IMR-90 (cell line): ENCODE measurements at regions not wholly inside any gene's neighbourhood (a gene's known extent, or its start where the extent isn't known, plus 50 kb on each side); places are given as distances from the start of the nearest gene placed in this dataset.

Experiments used
- ATAC-seq: fragments of 200-7000 bp; cut with Tn5 transposase; 2 replicates; pipeline ENCODE4 v1.9.1; 2020; ENCODE audit warnings: low read depth, mild to moderate bottlenecking, moderate library complexity
- BruUV-seq: library from RNA; stranded (reverse); fragments of 400-500 nt; replicated peaks from 2 replicates; lab custom pipeline; 2021; lab: Mats Ljungman, UMichigan
- CTCF ChIA-PET: fragments of 300-600 bp; formaldehyde crosslinking; extraction: SDS; loops from one replicate; lab custom pipeline; 2021; ENCODE audit warnings: antibody characterized with exemption; lab: Yijun Ruan, JAX
- POLR2A ChIA-PET: fragments of 300-600 bp; sonication (Branson Sonifier 250); formaldehyde crosslinking; loops from one replicate; lab custom pipeline; 2022; ENCODE audit warnings: antibody characterized with exemption; ENCODE audit not compliant: unreplicated experiment; lab: Charles Lee
- DNase-seq: peaks from one replicate; pipeline ENCODE4 v3.0.0; 2013
- H2AFZ ChIP-seq: replicated peaks from 2 replicates; pipeline ENCODE3; 2013; ENCODE audit warnings: low read length, mild to moderate bottlenecking; ENCODE audit not compliant: poor library complexity
- H2AK5ac ChIP-seq: 2 replicates; pipeline ENCODE4 v1.6.1; 2013; ENCODE audit warnings: low read depth, low read length, inconsistent platforms
- H2AK9ac ChIP-seq: replicated peaks from 2 replicates; pipeline ENCODE3; 2013; ENCODE audit warnings: mild to moderate bottlenecking, low read depth, low read length, moderate library complexity; ENCODE audit not compliant: poor library complexity
- H2BK120ac ChIP-seq: 2 replicates; pipeline ENCODE4 v1.6.1; 2013; ENCODE audit warnings: low read depth, low read length, inconsistent platforms
- H2BK15ac ChIP-seq: 3 replicates; pipeline ENCODE4 v1.6.1; 2013; ENCODE audit warnings: low read depth, low read length, inconsistent platforms
- H2BK20ac ChIP-seq: 2 replicates; pipeline ENCODE4 v1.6.1; 2013; ENCODE audit warnings: low read depth, mild to moderate bottlenecking, inconsistent platforms, low read length, moderate library complexity
- H2BK5ac ChIP-seq: 2 replicates; pipeline ENCODE4 v1.6.1; 2013; ENCODE audit warnings: mild to moderate bottlenecking, low read depth, low read length, inconsistent platforms; ENCODE audit not compliant: poor library complexity, severe bottlenecking
- H3K14ac ChIP-seq: replicated peaks from 2 replicates; pipeline ENCODE4 v1.6.1; 2013; ENCODE audit warnings: low read depth, low read length, inconsistent platforms
- H3K18ac ChIP-seq: 2 replicates; pipeline ENCODE4 v1.6.1; 2013; ENCODE audit warnings: low read depth, low read length, control low read depth
- H3K23ac ChIP-seq: 2 replicates; pipeline ENCODE4 v1.6.1; 2013; ENCODE audit warnings: low read depth, low read length, inconsistent platforms
- H3K27ac ChIP-seq: 2 replicates; pipeline ENCODE4 v1.5.1; 2013; ENCODE audit warnings: mild to moderate bottlenecking, control low read depth, low read length; ENCODE audit not compliant: insufficient read depth
- H3K27me3 ChIP-seq: 2 replicates; pipeline ENCODE4 v1.6.1; 2013; ENCODE audit warnings: low read length; ENCODE audit not compliant: control insufficient read depth, insufficient read depth
- H3K36me3 ChIP-seq: 2 replicates; pipeline ENCODE4 v1.6.1; 2013; ENCODE audit warnings: low read length, mixed read lengths; ENCODE audit not compliant: control insufficient read depth, insufficient read depth
- H3K4ac ChIP-seq: 2 replicates; pipeline ENCODE4 v1.6.1; 2013; ENCODE audit warnings: low read depth, low read length, inconsistent platforms
- H3K4me1 ChIP-seq: 2 replicates; pipeline ENCODE4 v1.6.1; 2013; ENCODE audit warnings: low read length, mixed read lengths; ENCODE audit not compliant: control insufficient read depth, insufficient read depth
- H3K4me2 ChIP-seq: 2 replicates; pipeline ENCODE4 v1.6.1; 2013; ENCODE audit warnings: low read depth, mild to moderate bottlenecking, control low read depth, low read length, moderate library complexity
- H3K4me3 ChIP-seq: 2 replicates; pipeline ENCODE4 v1.5.1; 2013; ENCODE audit warnings: low read depth, mild to moderate bottlenecking, control low read depth, low read length, moderate library complexity; ENCODE audit not compliant: insufficient read depth
- H3K56ac ChIP-seq: 2 replicates; pipeline ENCODE4 v1.6.1; 2013; ENCODE audit warnings: low read length, inconsistent platforms; ENCODE audit not compliant: insufficient read depth; ENCODE audit errors: extremely low read depth
- H3K79me1 ChIP-seq, 2 experiments: 2 replicates each; pipeline ENCODE4 v1.6.1; 2013; ENCODE audit warnings: low read length in 2 of 2, inconsistent platforms in 1 of 2, low read depth in 1 of 2
- H3K9ac ChIP-seq: 2 replicates; pipeline ENCODE4 v1.6.1; 2013; ENCODE audit warnings: low read depth, low read length, control low read depth
- H3K9me1 ChIP-seq: 2 replicates; pipeline ENCODE4 v1.6.1; 2013; ENCODE audit warnings: low read length, inconsistent platforms; ENCODE audit not compliant: insufficient read depth
- H3K9me3 ChIP-seq: 2 replicates; pipeline ENCODE4 v1.6.1; 2013; ENCODE audit warnings: low read length; ENCODE audit not compliant: control insufficient read depth, insufficient read depth
- H4K20me1 ChIP-seq: 2 replicates; pipeline ENCODE4 v1.6.1; 2013; ENCODE audit warnings: low read length, inconsistent platforms; ENCODE audit not compliant: insufficient read depth
- H4K5ac ChIP-seq: 2 replicates; pipeline ENCODE4 v1.6.1; 2013; ENCODE audit warnings: mild to moderate bottlenecking, low read depth, low read length, control low read depth
- H4K8ac ChIP-seq, 2 experiments: 2 replicates each; pipeline ENCODE4 v1.6.1; 2013; ENCODE audit warnings: low read depth in 2 of 2, low read length in 2 of 2, control low read depth in 1 of 2, inconsistent platforms in 1 of 2
- H4K91ac ChIP-seq: 2 replicates; pipeline ENCODE4 v1.6.1; 2013; ENCODE audit warnings: low read depth, low read length, inconsistent platforms; ENCODE audit not compliant: insufficient read depth
- BHLHE40 ChIP-seq: fragments of 150-350 bp; IDR thresholded peaks from 2 replicates; pipeline ENCODE4 v1.6.1; 2016; ENCODE audit warnings: mild to moderate bottlenecking, low read depth, low read length
- CHD1 ChIP-seq: IDR thresholded peaks from 2 replicates; pipeline ENCODE4 v1.6.1; 2012; ENCODE audit warnings: low read depth, low read length, improper control_type of control experiment
- CTCF ChIP-seq: conservative IDR thresholded peaks from 2 replicates; pipeline ENCODE4 v1.5.1; 2012; ENCODE audit warnings: mild to moderate bottlenecking, low read depth, low read length, improper control_type of control experiment
- NFE2L2 ChIP-seq: fragments of 150-350 bp; IDR thresholded peaks from 2 replicates; pipeline ENCODE4 v1.6.1; 2016; ENCODE audit warnings: low read depth, mild to moderate bottlenecking, low read length
- POLR2A ChIP-seq: IDR thresholded peaks from 2 replicates; pipeline ENCODE4 v1.6.1; 2012; ENCODE audit warnings: mild to moderate bottlenecking, low read depth, low read length
- RAD21 ChIP-seq: IDR thresholded peaks from 2 replicates; pipeline ENCODE4 v1.6.1; 2012; ENCODE audit warnings: low read length, improper control_type of control experiment
- RCOR1 ChIP-seq: IDR thresholded peaks from 2 replicates; pipeline ENCODE4 v1.6.1; 2012; ENCODE audit warnings: mild to moderate bottlenecking, low read length, improper control_type of control experiment; ENCODE audit not compliant: insufficient replicate concordance
- SMC3 ChIP-seq: fragments of 150-350 bp; IDR thresholded peaks from 2 replicates; pipeline ENCODE4 v1.6.1; 2016; ENCODE audit warnings: low read depth, mild to moderate bottlenecking, antibody characterized with exemption, low read length, moderate library complexity
- USF2 ChIP-seq: fragments of 150-350 bp; IDR thresholded peaks from 2 replicates; pipeline ENCODE4 v1.6.1; 2017; ENCODE audit warnings: mild to moderate bottlenecking, antibody characterized with exemption, low read length, low read depth
- WGBS, 2 experiments: methylation state at CpG; one replicate each; pipeline versions ENCODE4 v1.1.5 to v1.1.7; 2013; ENCODE audit warnings: missing lambda C conversion rate in 2 of 2; ENCODE audit not compliant: insufficient read length in 1 of 2; ENCODE audit errors: extremely low coverage in 2 of 2; 5-methylcytosine and 5-hydroxymethylcytosine counted together
- dilution Hi-C: fragments of 300-500 bp; cut with HindIII; formaldehyde crosslinking; loops from one replicate; pipeline ENCODE4 v1.14.3; 2018; ENCODE audit warnings: low sequenced_read_pairs; ENCODE audit not compliant: unreplicated experiment
- in situ Hi-C: fragments of 300-500 bp; cut with MboI; formaldehyde crosslinking; loops from 3 replicates; pipeline ENCODE4 v1.14.3; 2019; ENCODE audit warnings: low sequenced_read_pairs, inconsistent platforms, mixed read lengths
- intact Hi-C: fragments of 100-400 bp; cut with micrococcal nuclease; formaldehyde crosslinking; loops from 2 replicates; pipeline ENCODE4 v1.10.0; 2022

DNA sequence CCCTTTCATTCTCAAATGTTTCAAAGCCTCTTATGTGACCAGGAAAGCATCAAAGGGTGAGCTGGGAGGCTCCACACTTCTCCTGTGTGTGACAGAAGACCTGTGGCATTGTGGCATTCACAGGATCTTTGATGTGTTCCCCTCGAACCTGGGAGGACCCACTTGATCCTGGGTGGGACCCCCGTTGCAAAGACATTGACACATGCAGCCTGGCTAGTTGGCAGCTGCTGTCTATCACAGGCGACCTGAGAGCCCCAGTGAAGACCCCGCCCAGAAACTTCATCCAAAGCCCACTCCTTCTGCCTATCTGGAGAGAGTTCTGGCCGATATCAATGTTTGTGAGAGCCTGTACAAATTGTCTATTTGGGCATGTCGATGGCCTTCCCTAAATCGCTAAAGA is 140.4 kb upstream of the ATP2B2 start:
- no peak overlapping the region for H2BK15ac ChIP-seq
- no peak overlapping the region for H3K14ac ChIP-seq
- H4K91ac ChIP-seq: no peak overlapping the region
- H3K9me1 ChIP-seq: no peaks in the 10 kb centered on the region
- H3K23ac ChIP-seq: no peak overlapping the region
- WGBS, 2 experiments: no CpG with 5 or more reads among the region's 7 CpGs
- ChIA-PET CTCF (no interaction called here), POLR2A (no interaction called here)
- H3K4me1 ChIP-seq: no peaks in the 10 kb centered on the region
- H2AK5ac ChIP-seq: no peak overlapping the region
- H3K9me3 ChIP-seq: no peaks in the 10 kb centered on the region
- DNase-seq (no peak), ATAC-seq (no peak)
- no peak overlapping the region for H3K27ac ChIP-seq
- H4K5ac ChIP-seq: no peak overlapping the region
- no peak overlapping the region for H3K4me2 ChIP-seq
- dilution Hi-C loops: no loop called here
- no peaks in the 10 kb centered on the region for H3K79me1 ChIP-seq
- H3K9ac ChIP-seq: no peak overlapping the region
- no peaks in the 10 kb centered on the region; the same call in 1 of the 2 replicates for H3K27me3 ChIP-seq
- H3K36me3 ChIP-seq: no peaks in the 10 kb centered on the region
- H4K20me1 ChIP-seq: no peaks in the 10 kb centered on the region
- intact Hi-C loops: no loop called here
- H3K4ac ChIP-seq: no peak overlapping the region
- H2BK5ac ChIP-seq: no peak overlapping the region
- H2BK120ac ChIP-seq: no peak overlapping the region
- H2BK20ac ChIP-seq: no peak overlapping the region
- no TSS peak for BruUV-seq
- no peak overlapping the region for H3K18ac ChIP-seq
- H4K8ac ChIP-seq: no peak overlapping the region
- in situ Hi-C loops: no loop called here
- H3K56ac ChIP-seq: no peak overlapping the region
- TF ChIP-seq USF2 (no peak), RCOR1 (no peak), NFE2L2 (no peak), SMC3 (no peak), RAD21 (no peak), CTCF (no peak), POLR2A (no peak), BHLHE40 (no peak), CHD1 (no peak)
- no peak overlapping the region for H2AK9ac ChIP-seq
- H3K4me3 ChIP-seq: no peak overlapping the region
- no peak overlapping the region for H2AFZ ChIP-seq
